H9 (cell line): ENCODE measurements at regions not wholly inside any gene's neighbourhood (a gene's known extent, or its start where the extent isn't known, plus 50 kb on each side); places are given as distances from the start of the nearest gene placed in this dataset.

Experiments used
- DNase-seq: peaks from one replicate; pipeline ENCODE4 v3.0.0-alpha.2; 2017
- H2AFZ ChIP-seq: one replicate; pipeline ENCODE4 v1.6.1; 2013; ENCODE audit warnings: mild to moderate bottlenecking, low read length, control low read depth, moderate library complexity
- H2AK5ac ChIP-seq: 2 replicates; pipeline ENCODE4 v1.6.1; 2013; ENCODE audit warnings: low read length, control low read depth, mixed read lengths; ENCODE audit not compliant: insufficient read length
- H2BK120ac ChIP-seq: one replicate; pipeline ENCODE4 v1.6.1; 2013; ENCODE audit warnings: low read depth, mild to moderate bottlenecking, low read length, control low read depth, inconsistent platforms; ENCODE audit not compliant: poor library complexity, severe bottlenecking
- H2BK12ac ChIP-seq: 2 replicates; pipeline ENCODE4 v1.6.1; 2013; ENCODE audit warnings: low read length, control low read depth, mixed read lengths, low read depth; ENCODE audit not compliant: insufficient read length
- H2BK15ac ChIP-seq: 2 replicates; pipeline ENCODE4 v1.6.1; 2013; ENCODE audit warnings: low read depth, low read length, control low read depth
- H2BK20ac ChIP-seq: one replicate; pipeline ENCODE4 v1.6.1; 2013; ENCODE audit warnings: low read depth, mild to moderate bottlenecking, low read length, control low read depth, inconsistent platforms; ENCODE audit not compliant: poor library complexity, severe bottlenecking
- H2BK5ac ChIP-seq: 2 replicates; pipeline ENCODE4 v1.6.1; 2013; ENCODE audit warnings: low read length, control low read depth, mixed read lengths; ENCODE audit not compliant: insufficient read length
- H3K14ac ChIP-seq: 2 replicates; pipeline ENCODE4 v1.6.1; 2013; ENCODE audit warnings: low read length, control low read depth; ENCODE audit not compliant: insufficient read depth
- H3K18ac ChIP-seq: 2 replicates; pipeline ENCODE4 v1.6.1; 2013; ENCODE audit warnings: low read depth, mild to moderate bottlenecking, mixed read lengths, low read length, control low read depth; ENCODE audit not compliant: insufficient read length
- H3K23ac ChIP-seq: 2 replicates; pipeline ENCODE4 v1.6.1; 2013; ENCODE audit warnings: low read length, control low read depth, mixed read lengths, low read depth; ENCODE audit not compliant: insufficient read length
- H3K23me2 ChIP-seq: 2 replicates; pipeline ENCODE4 v1.6.1; 2013; ENCODE audit warnings: low read depth, mild to moderate bottlenecking, mixed read lengths, low read length, control low read depth; ENCODE audit not compliant: insufficient read length, poor library complexity, severe bottlenecking
- H3K27ac ChIP-seq: 2 replicates; pipeline ENCODE4 v1.5.1; 2013; ENCODE audit warnings: low read length, control low read depth, mixed read lengths, low read depth; ENCODE audit not compliant: insufficient read length
- H3K27me3 ChIP-seq: 2 replicates; pipeline ENCODE4 v1.6.1; 2013; ENCODE audit warnings: low read length, control low read depth, inconsistent platforms; ENCODE audit not compliant: insufficient read depth
- H3K4ac ChIP-seq: 2 replicates; pipeline ENCODE4 v1.6.1; 2013; ENCODE audit warnings: low read depth, mild to moderate bottlenecking, control low read depth, inconsistent platforms, low read length, moderate library complexity
- H3K4me1 ChIP-seq: 2 replicates; pipeline ENCODE4 v1.6.1; 2013; ENCODE audit warnings: low read length, control low read depth, inconsistent platforms; ENCODE audit not compliant: insufficient read depth
- H3K4me2 ChIP-seq: 2 replicates; pipeline ENCODE4 v1.6.1; 2013; ENCODE audit warnings: low read length, control low read depth, mixed read lengths; ENCODE audit not compliant: insufficient read length, insufficient read depth
- H3K56ac ChIP-seq: 2 replicates; pipeline ENCODE4 v1.6.1; 2013; ENCODE audit warnings: low read depth, mild to moderate bottlenecking, mixed read lengths, low read length, control low read depth; ENCODE audit not compliant: insufficient read length
- H3K79me1 ChIP-seq: 2 replicates; pipeline ENCODE4 v1.6.1; 2013; ENCODE audit warnings: low read depth, mild to moderate bottlenecking, moderate library complexity, low read length, control low read depth, inconsistent platforms; ENCODE audit not compliant: insufficient read depth, poor library complexity, severe bottlenecking
- H3K79me2 ChIP-seq: 2 replicates; pipeline ENCODE4 v1.6.1; 2013; ENCODE audit warnings: low read length, control low read depth, inconsistent platforms; ENCODE audit not compliant: insufficient read depth
- H3K9ac ChIP-seq: 2 replicates; pipeline ENCODE4 v1.6.1; 2013; ENCODE audit warnings: low read length, control low read depth, mixed read lengths; ENCODE audit not compliant: insufficient read length; ENCODE audit errors: extremely low read depth
- H3K9me3 ChIP-seq: one replicate; pipeline ENCODE4 v1.6.1; 2013; ENCODE audit warnings: low read depth, low read length, inconsistent platforms; ENCODE audit not compliant: control insufficient read depth
- H3T11ph ChIP-seq: one replicate; pipeline ENCODE4 v1.6.1; 2013; ENCODE audit warnings: mild to moderate bottlenecking, low read length, control low read depth, inconsistent platforms
- H4K20me1 ChIP-seq: one replicate; pipeline ENCODE4 v1.6.1; 2013; ENCODE audit not compliant: control insufficient read depth, insufficient read length, insufficient read depth
- H4K5ac ChIP-seq: 2 replicates; pipeline ENCODE4 v1.6.1; 2013; ENCODE audit warnings: low read depth, mild to moderate bottlenecking, mixed read lengths, low read length, control low read depth; ENCODE audit not compliant: insufficient read length
- H4K8ac ChIP-seq: replicated peaks from 2 replicates; pipeline ENCODE4 v1.6.1; 2013; ENCODE audit warnings: low read length, control low read depth, mixed read lengths, low read depth; ENCODE audit not compliant: insufficient read length
- H4K91ac ChIP-seq: 2 replicates; pipeline ENCODE4 v1.6.1; 2013; ENCODE audit warnings: low read depth, mild to moderate bottlenecking, moderate library complexity, mixed read lengths, low read length, control low read depth; ENCODE audit not compliant: insufficient read length
- H3K27ac Mint-ChIP-seq, 3 experiments: 2 replicates in 2 of 3; 3 replicates in 1 of 3; pipeline ENCODE4 v1.8.0; 2020 to 2021; ENCODE audit warnings: mixed read lengths in 3 of 3, mild to moderate bottlenecking in 1 of 3, moderate library complexity in 1 of 3
- H3K27me3 Mint-ChIP-seq: 2 replicates; pipeline ENCODE4 v1.8.0; 2021; ENCODE audit warnings: low read depth, mild to moderate bottlenecking, moderate library complexity, mixed read lengths
- H3K36me3 Mint-ChIP-seq, 3 experiments: 2 replicates in 2 of 3; 3 replicates in 1 of 3; pipeline ENCODE4 v1.8.0; 2020 to 2021; ENCODE audit warnings: low read depth in 3 of 3, mixed read lengths in 3 of 3; ENCODE audit not compliant: insufficient read depth in 1 of 3
- H3K4me1 Mint-ChIP-seq, 2 experiments: 2 replicates each; pipeline ENCODE4 v1.8.0; 2020; ENCODE audit warnings: mixed read lengths in 2 of 2
- H3K4me3 Mint-ChIP-seq, 2 experiments: 2 replicates in 1 of 2; 3 replicates in 1 of 2; pipeline ENCODE4 v1.8.0; 2020 to 2021; ENCODE audit warnings: mild to moderate bottlenecking in 2 of 2, mixed read lengths in 2 of 2, moderate library complexity in 1 of 2
- H3K9me3 Mint-ChIP-seq, 2 experiments: 2 replicates in 1 of 2; 3 replicates in 1 of 2; pipeline ENCODE4 v1.8.0; 2020; ENCODE audit warnings: mild to moderate bottlenecking in 2 of 2, mixed read lengths in 2 of 2, moderate library complexity in 1 of 2
- CTCF ChIP-seq: fragments of 200-600 bp; sonication (generic); conservative IDR thresholded peaks from 3 replicates; pipeline ENCODE4 v1.8.0; 2021; ENCODE audit warnings: antibody characterized with exemption, mild to moderate bottlenecking
- WGBS: extraction: QIAGEN DNeasy Blood & Tissue Kit; methylation state at CpG from one replicate; pipeline ENCODE4 v1.1.7; 2013; ENCODE audit warnings: missing lambda C conversion rate, low lambda C conversion rate, mixed read lengths; ENCODE audit not compliant: insufficient read length; ENCODE audit errors: extremely low coverage; 5-methylcytosine and 5-hydroxymethylcytosine counted together

- H3K18ac ChIP-seq = no peak overlapping the region
- H2BK20ac ChIP-seq = no peak overlapping the region
- no peak overlapping the region for H2AK5ac ChIP-seq
- Mint-ChIP-seq H3K4me1 (no peaks in the 10 kb centered on the region), H3K27ac (no peak overlapping the region), H3K27me3 (peaks cover 2% of the 10 kb centered on the region), H3K9me3 (peaks cover 82 to 89% of the 10 kb centered on the region in 2 experiments), H3K4me3 (no peak overlapping the region), H3K36me3 (peaks cover 16 to 36% (median 17%) of the 10 kb centered on the region in 3 experiments)
- no peaks in the 10 kb centered on the region for H4K20me1 ChIP-seq
- H3K9ac ChIP-seq = no peak overlapping the region
- H3K79me1 ChIP-seq = no peaks in the 10 kb centered on the region
- no peak overlapping the region for H3K56ac ChIP-seq
- H3K4ac ChIP-seq = no peak overlapping the region
- no peak overlapping the region for H2BK15ac ChIP-seq
- no peak overlapping the region for H4K5ac ChIP-seq
- H3K9me3 ChIP-seq = peaks cover 93% of the 10 kb centered on the region
- no peak overlapping the region for H2BK5ac ChIP-seq
- no peak overlapping the region for H3T11ph ChIP-seq
- no peak overlapping the region for H2BK120ac ChIP-seq
- no peak for DNase-seq
- no peaks in the 10 kb centered on the region for H3K23me2 ChIP-seq
- no peak overlapping the region for H4K91ac ChIP-seq
- H3K27me3 ChIP-seq = no peaks in the 10 kb centered on the region
- H3K23ac ChIP-seq = no peak overlapping the region
- no peaks in the 10 kb centered on the region for H3K4me1 ChIP-seq
- no peak overlapping the region for H3K27ac ChIP-seq
- H2AFZ ChIP-seq = no peak overlapping the region
- H4K8ac ChIP-seq = no peak overlapping the region
- no peaks in the 10 kb centered on the region for H3K79me2 ChIP-seq
- TF ChIP-seq CTCF = no peak
- WGBS = no CpG with 5 or more reads among the region's 6 CpGs
- H3K14ac ChIP-seq = no peak overlapping the region
- H3K4me2 ChIP-seq = no peak overlapping the region
- no peak overlapping the region for H2BK12ac ChIP-seq
Measured at GRCh38 chr18:14974088-14974487, 226.1 kb downstream of the ANKRD30B start.
